HL-60 (cell line): ENCODE measurements at regions not wholly inside any gene's neighbourhood (a gene's known extent, or its start where the extent isn't known, plus 50 kb on each side); places are given as distances from the start of the nearest gene placed in this dataset.

Experiments
- GABPA ChIP-seq: IDR thresholded peaks from 2 replicates; pipeline ENCODE4 v1.6.1; 2012; ENCODE audit warnings: low read depth
- POLR2AphosphoS5 ChIP-seq: IDR thresholded peaks from 2 replicates; pipeline ENCODE4 v1.6.1; 2012; ENCODE audit warnings: low read depth

DNA sequence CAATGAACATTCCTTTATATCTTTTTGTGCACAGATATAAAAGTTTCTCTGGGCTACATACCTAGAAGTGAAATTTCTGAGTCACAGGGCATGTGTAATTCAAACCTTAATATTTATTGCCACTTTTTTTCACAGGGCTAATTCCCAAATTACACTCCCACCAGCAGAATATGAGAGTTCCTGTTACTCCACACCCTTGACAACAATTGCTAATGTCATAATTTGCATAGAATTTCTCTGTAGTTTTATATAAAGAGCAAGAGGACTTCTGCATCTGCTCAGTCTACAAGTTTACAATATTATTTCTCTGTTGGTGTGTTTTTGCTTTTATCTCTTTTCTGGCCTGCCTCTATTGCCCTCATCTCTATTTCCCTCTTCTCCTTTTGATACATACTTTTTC lies 518.5 kb downstream of the ZNF608 start:
- TF ChIP-seq GABPA (no peak), POLR2AphosphoS5 (no peak)
